Muscle layer of duodenum (tissue), 2 donors: ENCODE measurements at regions not wholly inside any gene's neighbourhood (a gene's known extent, or its start where the extent isn't known, plus 50 kb on each side); places are given as distances from the start of the nearest gene placed in this dataset.

Experiments
- H3K27ac ChIP-seq: one replicate; pipeline ENCODE4 v1.7.0; 2013; ENCODE audit warnings: mild to moderate bottlenecking, low read length
- H3K27me3 ChIP-seq: one replicate; pipeline ENCODE4 v1.7.0; 2013; ENCODE audit warnings: low read depth, mild to moderate bottlenecking, control low read depth, low read length
- H3K36me3 ChIP-seq, 2 donors: one replicate each; pipeline ENCODE4 v1.7.0; 2013; ENCODE audit warnings: low read length in 2 of 2, control low read depth in 1 of 2, mild to moderate bottlenecking in 1 of 2; ENCODE audit not compliant: insufficient read depth in 2 of 2, control insufficient read depth in 1 of 2
- H3K4me1 ChIP-seq, 2 donors: one replicate each; pipeline ENCODE4 v1.7.0; 2013; ENCODE audit warnings: low read length in 2 of 2, mild to moderate bottlenecking in 2 of 2, control low read depth in 1 of 2, moderate library complexity in 1 of 2; ENCODE audit not compliant: insufficient read depth in 2 of 2, control insufficient read depth in 1 of 2
- H3K4me3 ChIP-seq, 2 donors: one replicate each; pipeline ENCODE4 v1.7.0; 2013; ENCODE audit warnings: low read length in 2 of 2, low read depth in 1 of 2, mild to moderate bottlenecking in 1 of 2
- H3K9me3 ChIP-seq, 2 donors: one replicate each; pipeline ENCODE4 v1.7.0; 2013; ENCODE audit warnings: low read length in 2 of 2, control low read depth in 1 of 2, mild to moderate bottlenecking in 1 of 2; ENCODE audit not compliant: control insufficient read depth in 1 of 2
- donor health status: healthy.

- H3K27ac ChIP-seq = no peak overlapping the region
- H3K27me3 ChIP-seq = no peaks in the 10 kb centered on the region
- peaks cover 3 to 10% of the 10 kb centered on the region in 2 donors for H3K36me3 ChIP-seq
- H3K4me3 ChIP-seq = no peak overlapping the region
- no peaks in the 10 kb centered on the region for H3K9me3 ChIP-seq
- no peaks in the 10 kb centered on the region for H3K4me1 ChIP-seq
Measured at GRCh38 chrX:45757272-45757671, 556.6 kb upstream of the DIPK2B start.

GRCh38 chrX:45756557-45756956 is 555.9 kb upstream of the DIPK2B start:
- Histone ChIP-seq H3K4me3 (no peak overlapping the region), H3K27ac (no peak overlapping the region), H3K4me1 (peaks cover 0 to 3% of the 10 kb centered on the region in 2 donors), H3K36me3 (peaks cover 3 to 10% of the 10 kb centered on the region in 2 donors), H3K9me3 (no peaks in the 10 kb centered on the region), H3K27me3 (no peaks in the 10 kb centered on the region)

- Histone ChIP-seq H3K9me3 (no peaks in the 10 kb centered on the region), H3K36me3 (peaks cover 3 to 10% of the 10 kb centered on the region in 2 donors), H3K27me3 (no peaks in the 10 kb centered on the region), H3K4me3 (no peak overlapping the region), H3K27ac (no peak overlapping the region), H3K4me1 (peaks cover 0 to 3% of the 10 kb centered on the region in 2 donors)
Measured at GRCh38 chrX:45755703-45756102, 555.0 kb upstream of the DIPK2B start.

GRCh38 chrX:45751156-45751555 is 550.5 kb upstream of the DIPK2B start:
- Histone ChIP-seq H3K27ac (no peak overlapping the region), H3K4me3 (no peak overlapping the region), H3K27me3 (no peaks in the 10 kb centered on the region), H3K9me3 (no peaks in the 10 kb centered on the region), H3K4me1 (peaks cover 0 to 3% of the 10 kb centered on the region in 2 donors), H3K36me3 (peaks cover 0 to 7% of the 10 kb centered on the region in 2 donors)

- H3K4me1 ChIP-seq = peaks cover 0 to 3% of the 10 kb centered on the region in 2 donors
Measured at GRCh38 chrX:45750639-45751038, 550.0 kb upstream of the DIPK2B start.

GRCh38 chrX:45749375-45749774 is 548.7 kb upstream of the DIPK2B start:
- peaks cover 0 to 15% of the 10 kb centered on the region in 2 donors for H3K36me3 ChIP-seq
- no peaks in the 10 kb centered on the region for H3K27me3 ChIP-seq
- H3K9me3 ChIP-seq = no peaks in the 10 kb centered on the region
- peaks cover 0 to 3% of the 10 kb centered on the region in 2 donors for H3K4me1 ChIP-seq
- no peak overlapping the region for H3K27ac ChIP-seq
- no peak overlapping the region for H3K4me3 ChIP-seq

More at GRCh38 chrX:45750639-45751038, 550.0 kb upstream of the DIPK2B start:
- H3K27me3 ChIP-seq = no peaks in the 10 kb centered on the region
- no peak overlapping the region for H3K27ac ChIP-seq
- no peak overlapping the region for H3K4me3 ChIP-seq
- H3K9me3 ChIP-seq = no peaks in the 10 kb centered on the region
- H3K36me3 ChIP-seq = peaks cover 0 to 12% of the 10 kb centered on the region in 2 donors

GRCh38 chrX:45748369-45748774 is 547.7 kb upstream of the DIPK2B start:
- Histone ChIP-seq H3K9me3 (no peaks in the 10 kb centered on the region), H3K27ac (no peak overlapping the region), H3K27me3 (no peaks in the 10 kb centered on the region), H3K4me1 (peaks cover 0 to 3% of the 10 kb centered on the region in 2 donors), H3K36me3 (peaks cover 0 to 15% of the 10 kb centered on the region in 2 donors), H3K4me3 (no peak overlapping the region)

- no peak overlapping the region for H3K4me3 ChIP-seq
- H3K9me3 ChIP-seq = no peaks in the 10 kb centered on the region
- no peaks in the 10 kb centered on the region for H3K27me3 ChIP-seq
- H3K4me1 ChIP-seq = peaks cover 0 to 3% of the 10 kb centered on the region in 2 donors
- H3K27ac ChIP-seq = no peak overlapping the region
- peaks cover 0 to 14% of the 10 kb centered on the region in 2 donors for H3K36me3 ChIP-seq
Measured at GRCh38 chrX:45747905-45748304, 547.2 kb upstream of the DIPK2B start.

GRCh38 chrX:45745479-45745878 is 544.8 kb upstream of the DIPK2B start:
- Histone ChIP-seq H3K36me3 (peaks cover 0 to 12% of the 10 kb centered on the region in 2 donors), H3K27ac (no peak overlapping the region), H3K9me3 (no peaks in the 10 kb centered on the region), H3K27me3 (no peaks in the 10 kb centered on the region), H3K4me1 (no peaks in the 10 kb centered on the region), H3K4me3 (no peak overlapping the region)

GRCh38 chrX:45743906-45744625 is 543.4 kb upstream of the DIPK2B start:
- no peaks in the 10 kb centered on the region for H3K27me3 ChIP-seq
- no peaks in the 10 kb centered on the region for H3K9me3 ChIP-seq
- H3K4me1 ChIP-seq = no peaks in the 10 kb centered on the region

GRCh38 chrX:45743081-45743533 is 542.4 kb upstream of the DIPK2B start:
- no peak overlapping the region for H3K4me3 ChIP-seq
- H3K27me3 ChIP-seq = no peaks in the 10 kb centered on the region
- peaks cover 0 to 12% of the 10 kb centered on the region in 2 donors for H3K36me3 ChIP-seq
- H3K4me1 ChIP-seq = no peaks in the 10 kb centered on the region
- no peak overlapping the region for H3K27ac ChIP-seq
- H3K9me3 ChIP-seq = no peaks in the 10 kb centered on the region

More at GRCh38 chrX:45743906-45744625, 543.4 kb upstream of the DIPK2B start:
- no peak overlapping the region for H3K4me3 ChIP-seq
- H3K36me3 ChIP-seq = peaks cover 0 to 12% of the 10 kb centered on the region in 2 donors
- H3K27ac ChIP-seq = no peak overlapping the region
